ENCODE measurements at regions not wholly inside any gene's neighbourhood (a gene's known extent, or its start where the extent isn't known, plus 50 kb on each side); places are given as distances from the start of the nearest gene placed in this dataset.

DNA sequence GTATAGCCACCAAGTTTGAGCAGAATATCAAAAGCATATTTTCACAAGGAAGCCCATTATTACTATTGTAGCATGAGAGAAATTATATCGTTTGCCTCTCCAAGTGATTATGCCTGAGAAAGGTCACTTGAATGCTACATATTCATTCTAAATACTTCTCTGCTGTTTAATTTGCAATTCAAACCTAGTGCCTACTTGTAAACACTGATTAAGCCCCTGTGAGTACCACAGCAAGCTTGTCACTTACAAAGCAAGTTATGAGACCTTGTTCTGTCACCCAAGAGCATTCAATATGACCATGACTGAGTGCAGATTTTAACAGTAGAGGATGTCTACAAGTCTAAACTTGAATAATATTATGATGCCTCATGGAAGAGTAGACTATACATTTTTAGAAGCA is 124.7 kb upstream of the SSTR1 start:
- TF ChIP-seq CTCF (IDR thresholded peaks at IDR 0.05) (no peak), EZH2phosphoT487 (IDR thresholded peaks at IDR 0.05) (no peak)
